Stimulated activated CD4-positive, alpha-beta T cell treated with anti-CD3 and anti-CD28 coated beads, Interleukin-12 subunit alpha, Interleukin-12 subunit beta, amount 100 ng/mL, for 24 hours (primary cell): ENCODE measurements at regions not wholly inside any gene's neighbourhood (a gene's known extent, or its start where the extent isn't known, plus 50 kb on each side); places are given as distances from the start of the nearest gene placed in this dataset.
"Not testable (repeated sequence)": the region's sequence is repeated elsewhere in the genome, so short reads cannot be mapped to it uniquely, and the experiment has no call there.

Source experiments
- DNase-seq, 2 experiments: peaks; one replicate each; pipeline ENCODE4 v3.0.0-alpha.2; 2020; ENCODE audit warnings: low read depth in 2 of 2

- peak; percentile 25 to 48 for DNase-seq
These were observed 69.4 kb downstream of the MSX2 start for GRCh38 chr5:174793684-174794328.

- DNase-seq = no peak
These were observed 68.7 kb downstream of the MSX2 start for GRCh38 chr5:174793076-174793475.

DNA sequence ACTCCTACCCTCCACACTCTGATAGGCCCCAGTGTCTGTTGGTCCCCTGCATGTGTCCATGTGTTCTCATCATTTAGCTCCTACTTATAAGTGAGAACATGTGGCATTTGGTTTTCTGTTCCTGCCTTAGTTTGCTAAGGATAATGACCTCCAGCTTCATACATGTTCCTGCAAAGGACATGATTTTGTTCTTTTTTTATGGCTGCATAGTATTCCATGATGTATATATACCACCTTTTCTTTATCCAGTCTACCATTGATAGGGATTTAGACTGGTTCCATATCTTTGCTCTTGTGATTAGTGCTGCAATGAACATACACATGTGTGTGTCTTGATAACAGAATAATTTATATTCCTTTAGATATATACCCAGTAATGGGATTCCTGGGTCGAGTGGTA lies 67.9 kb downstream of the MSX2 start:
- not testable (repeated sequence) for DNase-seq

GRCh38 chr5:174790906-174791305 lies 66.5 kb downstream of the MSX2 start:
- no peak for DNase-seq

- DNase-seq = no peak
These were observed 65.2 kb downstream of the MSX2 start for GRCh38 chr5:174789596-174789995.

- DNase-seq = no peak
These were observed 60.8 kb downstream of the MSX2 start for GRCh38 chr5:174785120-174785680.
